CD14-positive monocyte (primary cell): ENCODE measurements at regions not wholly inside any gene's neighbourhood (a gene's known extent, or its start where the extent isn't known, plus 50 kb on each side); places are given as distances from the start of the nearest gene placed in this dataset.

ENCODE experiments used
- DNase-seq, 3 donors: peaks; one replicate each; pipeline ENCODE4 v3.0.0-alpha.2; 2011 to 2022
- H2AFZ ChIP-seq: 2 replicates; pipeline ENCODE4 v1.6.0; 2012; ENCODE audit warnings: mild to moderate bottlenecking, low read depth, low read length, inconsistent platforms; ENCODE audit not compliant: insufficient read depth, poor library complexity, severe bottlenecking
- H3K27ac ChIP-seq, 2 donors: 1 replicate in 1 of 2; 2 replicates in 1 of 2; pipeline ENCODE4 v1.5.1; 2012 to 2013; ENCODE audit warnings: low read length in 2 of 2, control low read depth in 1 of 2, inconsistent platforms in 1 of 2, low read depth in 1 of 2, mild to moderate bottlenecking in 1 of 2
- H3K27me3 ChIP-seq, 2 donors: one replicate each; pipeline versions ENCODE4 v1.6.0 to v1.6.1; 2011 to 2013; ENCODE audit warnings: low read length in 2 of 2; ENCODE audit not compliant: control insufficient read depth in 2 of 2, insufficient read depth in 2 of 2
- H3K36me3 ChIP-seq, 2 donors: replicated peaks in 1 of 2; 1 replicate in 1 of 2; 2 replicates in 1 of 2; pipeline versions ENCODE4 v1.5.1 to v1.6.1; 2012 to 2013; ENCODE audit warnings: low read length in 2 of 2, control low read depth in 1 of 2, inconsistent platforms in 1 of 2, mild to moderate bottlenecking in 1 of 2; ENCODE audit not compliant: insufficient read depth in 2 of 2, control insufficient read depth in 1 of 2
- H3K4me1 ChIP-seq, 2 donors: 1 replicate in 1 of 2; 2 replicates in 1 of 2; pipeline versions ENCODE4 v1.5.1 to v1.6.1; 2012 to 2013; ENCODE audit warnings: low read length in 2 of 2, control low read depth in 1 of 2, inconsistent platforms in 1 of 2, mild to moderate bottlenecking in 1 of 2, moderate library complexity in 1 of 2; ENCODE audit not compliant: insufficient read depth in 2 of 2, control insufficient read depth in 1 of 2
- H3K4me2 ChIP-seq: replicated peaks from 2 replicates; pipeline ENCODE3; 2012; ENCODE audit warnings: low read length, moderate library complexity, mild to moderate bottlenecking; ENCODE audit not compliant: poor library complexity, severe bottlenecking; ENCODE audit errors: extremely low read depth
- H3K4me3 ChIP-seq, 3 experiments: fragments of 200-600 bp in 1 of 3; sonication (generic) in 1 of 3; replicated peaks in 1 of 3; 1 replicate in 2 of 3; 2 replicates in 1 of 3; pipeline ENCODE4 v1.5.1; 2011 to 2013; ENCODE audit warnings: low read length in 3 of 3, mild to moderate bottlenecking in 3 of 3, control low read depth in 2 of 3, low read depth in 2 of 3, inconsistent platforms in 1 of 3, moderate library complexity in 1 of 3
- H3K79me2 ChIP-seq: 2 replicates; pipeline ENCODE4 v1.6.0; 2012; ENCODE audit warnings: mild to moderate bottlenecking, control low read depth, inconsistent platforms, low read length, moderate library complexity; ENCODE audit not compliant: insufficient read depth
- H3K9ac ChIP-seq: 2 replicates; pipeline ENCODE4 v1.6.0; 2017; ENCODE audit warnings: low read length, mild to moderate bottlenecking; ENCODE audit not compliant: insufficient read depth, poor library complexity, severe bottlenecking
- H3K9me3 ChIP-seq, 2 donors: replicated peaks in 1 of 2; 1 replicate in 1 of 2; 2 replicates in 1 of 2; pipeline versions ENCODE4 v1.5.1 to v1.6.1; 2012 to 2013; ENCODE audit warnings: low read length in 2 of 2, control low read depth in 1 of 2; ENCODE audit not compliant: control insufficient read depth in 1 of 2, insufficient read depth in 1 of 2
- H4K20me1 ChIP-seq: 2 replicates; pipeline ENCODE4 v1.6.0; 2012; ENCODE audit warnings: mild to moderate bottlenecking, low read length, control low read depth, moderate library complexity; ENCODE audit not compliant: insufficient read depth
- H3K27ac Mint-ChIP-seq, 7 donors: one replicate each; pipeline ENCODE4 v1.8.0; 2020; ENCODE audit warnings: mild to moderate bottlenecking in 7 of 7, mixed read lengths in 7 of 7, moderate library complexity in 6 of 7, inconsistent platforms in 2 of 7
- H3K27me3 Mint-ChIP-seq, 3 donors: one replicate each; pipeline ENCODE4 v1.8.0; 2021 to 2022; ENCODE audit warnings: low read depth in 3 of 3, mild to moderate bottlenecking in 3 of 3, mixed read lengths in 3 of 3, moderate library complexity in 3 of 3, inconsistent platforms in 1 of 3
- H3K36me3 Mint-ChIP-seq, 2 donors: one replicate each; pipeline ENCODE4 v1.8.0; 2020; ENCODE audit warnings: mixed read lengths in 2 of 2, inconsistent platforms in 1 of 2, mild to moderate bottlenecking in 1 of 2
- H3K4me1 Mint-ChIP-seq: one replicate; pipeline ENCODE4 v1.8.0; 2020; ENCODE audit warnings: mild to moderate bottlenecking, mixed read lengths
- H3K4me3 Mint-ChIP-seq, 2 donors: one replicate each; pipeline ENCODE4 v1.8.0; 2020; ENCODE audit warnings: mild to moderate bottlenecking in 2 of 2, mixed read lengths in 2 of 2, moderate library complexity in 1 of 2
- H3K9me3 Mint-ChIP-seq, 7 donors: one replicate each; pipeline ENCODE4 v1.8.0; 2020 to 2022; ENCODE audit warnings: mixed read lengths in 7 of 7, mild to moderate bottlenecking in 6 of 7, moderate library complexity in 6 of 7, inconsistent platforms in 2 of 7
- CTCF ChIP-seq: fragments of 200-600 bp; IDR thresholded peaks from one replicate; pipeline ENCODE4 v1.8.0; 2022; ENCODE audit warnings: antibody characterized with exemption, mild to moderate bottlenecking
- WGBS: methylation state at CpG from one replicate; pipeline ENCODE4 v1.1.5; 2013; ENCODE audit warnings: missing lambda C conversion rate; ENCODE audit not compliant: insufficient coverage; 5-methylcytosine and 5-hydroxymethylcytosine counted together
- intact Hi-C, 2 donors: fragments of 100-400 bp; cut with micrococcal nuclease; formaldehyde crosslinking; loops; one replicate each; pipeline versions ENCODE4 v1.15.0 to v1.15.1; 2023

GRCh38 chrX:113594123-113594841 is 753.7 kb upstream of the AMOT start:
- no peaks in the 10 kb centered on the region for H3K36me3 ChIP-seq
- TF ChIP-seq CTCF, result no peak
- no peaks in the 10 kb centered on the region for H3K79me2 ChIP-seq
- no peak overlapping the region for H2AFZ ChIP-seq
- no CpG with 5 or more reads among the region's 6 CpGs for WGBS
- H3K9me3 ChIP-seq, result no peaks in the 10 kb centered on the region
- no peaks in the 10 kb centered on the region for H3K27me3 Mint-ChIP-seq
- intact Hi-C loops, result no loop called here
- peaks cover 0 to 7% (median 0%) of the 10 kb centered on the region in 7 donors for H3K9me3 Mint-ChIP-seq
- DNase-seq, result no peak
- H3K4me1 ChIP-seq, result no peaks in the 10 kb centered on the region
- no peaks in the 10 kb centered on the region for H3K27me3 ChIP-seq
- H3K4me2 ChIP-seq, result no peak overlapping the region
- H3K4me3 ChIP-seq, result no peak overlapping the region
- H3K4me1 Mint-ChIP-seq, result no peaks in the 10 kb centered on the region
- no peaks in the 10 kb centered on the region for H3K36me3 Mint-ChIP-seq
- H3K27ac ChIP-seq, result no peak overlapping the region
- H3K9ac ChIP-seq, result no peak overlapping the region
- H4K20me1 ChIP-seq, result no peaks in the 10 kb centered on the region
- H3K4me3 Mint-ChIP-seq, result no peak overlapping the region
- H3K27ac Mint-ChIP-seq, result no peak overlapping the region

- H2AFZ ChIP-seq, result no peak overlapping the region
- Mint-ChIP-seq H3K27ac (no peak overlapping the region), H3K4me3 (no peak overlapping the region), H3K36me3 (no peaks in the 10 kb centered on the region), H3K9me3 (peaks cover 0 to 4% (median 0%) of the 10 kb centered on the region in 7 donors), H3K27me3 (peaks cover 0 to 2% (median 0%) of the 10 kb centered on the region in 3 donors), H3K4me1 (no peaks in the 10 kb centered on the region)
- intact Hi-C loops, result no loop called here
- no peaks in the 10 kb centered on the region for H3K27me3 ChIP-seq
- no CpG with 5 or more reads among the region's 15 CpGs for WGBS
- no peak overlapping the region for H3K9ac ChIP-seq
- no peaks in the 10 kb centered on the region for H3K36me3 ChIP-seq
- no peaks in the 10 kb centered on the region for H4K20me1 ChIP-seq
- peaks cover 0 to 4% of the 10 kb centered on the region in 2 donors for H3K9me3 ChIP-seq
- H3K4me3 ChIP-seq, result no peak overlapping the region
- TF ChIP-seq CTCF, result no peak
- H3K4me2 ChIP-seq, result no peak overlapping the region
- no peak for DNase-seq
- no peak overlapping the region for H3K27ac ChIP-seq
- H3K79me2 ChIP-seq, result no peaks in the 10 kb centered on the region
- no peaks in the 10 kb centered on the region for H3K4me1 ChIP-seq
Measured at GRCh38 chrX:113586281-113586898, 745.8 kb upstream of the AMOT start.
